ENCODE measurements at regions not wholly inside any gene's neighbourhood (a gene's known extent, or its start where the extent isn't known, plus 50 kb on each side); places are given as distances from the start of the nearest gene placed in this dataset.
A peak's percentile ranks its signal among the peaks of the same experiment; 100 is the strongest.

DNA sequence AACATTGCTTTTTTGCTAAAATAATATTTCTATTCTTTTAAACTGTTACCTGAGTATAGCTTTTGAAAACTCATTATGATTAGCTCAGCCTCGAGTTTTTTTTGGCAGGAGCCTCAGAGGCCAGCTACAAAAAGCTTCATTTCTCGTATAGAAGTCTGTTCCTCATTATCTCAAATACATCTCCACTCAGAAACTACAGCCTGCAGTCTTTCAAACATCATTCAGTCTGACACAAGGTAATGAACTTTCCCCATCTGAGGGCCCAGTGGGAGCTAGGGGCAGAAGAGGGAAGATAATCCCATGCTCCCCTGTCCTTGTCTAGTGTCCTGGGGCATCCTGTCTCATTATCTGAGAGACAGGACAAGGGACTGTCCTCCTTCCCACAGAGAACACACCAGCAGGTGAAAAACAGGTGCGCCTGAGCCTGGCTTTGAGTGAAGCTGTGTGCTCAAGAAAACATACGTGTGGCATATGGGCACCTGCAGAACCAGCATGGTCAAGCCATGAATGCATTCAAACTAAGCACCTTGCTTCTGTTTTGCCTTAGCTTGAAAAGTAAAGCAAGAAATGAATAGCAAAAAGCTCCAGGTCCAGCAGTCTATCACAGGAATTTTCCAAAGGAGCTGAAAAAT lies 247.5 kb downstream of the MREG start:
- DNase-seq = no peak

DNA sequence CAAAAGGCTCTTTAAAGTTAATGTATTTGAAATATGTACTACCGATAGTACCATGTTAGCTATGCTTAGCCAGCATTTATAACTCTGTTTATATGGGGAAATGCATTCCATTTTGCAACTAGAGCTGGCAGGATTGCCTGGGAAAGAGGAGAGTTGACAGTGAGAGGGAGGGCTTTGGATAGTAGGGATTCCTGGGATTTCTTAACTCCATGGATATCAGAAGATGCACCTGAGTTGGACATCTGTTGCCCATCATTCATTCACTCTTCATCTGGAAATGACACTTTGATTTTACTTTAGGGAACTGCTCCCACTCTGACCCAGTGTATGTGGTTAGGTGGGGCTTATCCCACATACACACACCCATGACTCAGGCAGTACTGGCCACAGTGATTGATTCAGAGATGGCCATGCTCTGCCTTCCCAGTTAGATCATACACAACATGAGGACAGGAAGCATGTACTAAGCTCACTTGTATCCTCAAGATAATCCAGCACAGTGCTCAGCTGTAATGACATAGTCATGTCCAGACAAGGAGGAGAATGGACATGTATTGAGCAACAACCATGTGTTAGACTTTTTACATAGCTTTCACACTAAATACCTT lies 248.8 kb downstream of the MREG start:
- DNase-seq = no peak

DNA sequence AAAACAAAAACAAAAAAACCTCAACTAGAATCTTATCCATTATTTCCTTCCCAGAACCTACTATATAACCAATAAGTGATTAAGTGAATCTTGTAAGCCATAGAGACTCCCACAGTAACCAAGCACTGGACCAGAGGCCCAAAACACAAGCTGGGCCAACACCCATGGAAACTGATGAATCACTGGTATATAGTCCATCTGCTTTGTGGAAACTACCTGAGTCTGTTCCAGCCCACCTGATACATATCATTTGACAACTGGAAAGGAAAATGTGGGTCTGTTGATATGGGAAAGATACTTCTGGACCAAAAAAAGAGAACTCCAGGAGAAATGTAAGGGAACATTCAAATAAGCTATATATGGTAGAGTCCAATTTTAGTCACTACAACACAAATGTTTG lies 252.8 kb downstream of the MREG start:
- DNase-seq = no peak

DNA sequence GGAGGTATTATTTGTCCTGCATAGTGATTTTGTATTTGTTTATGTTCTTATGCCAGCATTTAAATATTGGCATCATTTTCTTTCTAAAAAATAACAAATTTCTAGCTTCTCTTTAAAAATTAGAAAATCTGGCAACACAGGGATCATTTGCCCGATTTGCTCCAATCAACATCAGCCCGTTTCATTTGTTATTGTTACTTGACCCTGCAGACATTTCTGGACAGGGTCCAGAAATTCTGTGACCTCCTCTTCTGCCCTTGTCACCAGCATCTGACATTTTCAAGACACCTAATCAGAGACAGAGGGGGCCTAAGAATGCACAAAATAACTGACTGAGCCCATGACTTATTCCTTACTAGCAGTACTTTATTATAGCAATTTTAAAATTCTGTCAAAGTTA lies 253.3 kb downstream of the MREG start:
- no peak for DNase-seq

DNA sequence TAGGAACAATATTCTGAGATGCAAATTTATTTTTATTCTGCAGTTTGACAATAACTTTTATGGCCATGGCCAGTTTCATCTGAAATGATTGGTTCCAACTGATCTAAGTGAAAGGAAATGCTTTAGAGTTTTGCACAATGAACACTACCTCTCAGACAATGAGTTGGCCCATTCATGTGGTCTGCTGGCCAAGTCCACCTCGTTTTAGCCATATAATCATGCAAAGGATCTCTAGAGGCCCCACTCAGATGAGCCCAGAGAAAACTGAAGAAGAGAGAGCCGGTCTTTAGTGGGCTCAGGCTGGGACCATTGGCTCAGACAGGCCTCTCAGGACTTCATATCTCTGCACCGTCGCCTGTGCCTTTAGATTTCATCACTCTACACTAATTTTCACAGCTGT lies 254.7 kb downstream of the MREG start:
- no peak for DNase-seq

DNA sequence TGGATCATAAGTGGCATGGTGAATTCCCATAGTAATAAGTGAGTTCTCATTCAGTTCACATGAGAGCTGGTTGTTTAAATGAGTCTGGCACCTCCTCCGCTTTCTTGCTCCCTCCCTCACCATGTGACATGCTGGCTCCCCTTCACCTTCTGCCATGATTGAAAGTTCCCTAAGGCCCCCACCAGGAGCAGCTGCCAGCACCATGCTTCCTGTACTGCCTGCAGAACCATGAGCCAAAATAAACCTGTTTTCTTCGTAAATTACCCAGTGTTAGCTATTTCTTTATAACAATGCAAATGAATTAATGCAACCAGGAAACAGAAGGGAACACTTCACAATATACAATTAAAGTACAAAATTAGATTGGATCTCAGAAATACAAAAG lies 257.0 kb downstream of the MREG start:
- DNase-seq = no peak

DNA sequence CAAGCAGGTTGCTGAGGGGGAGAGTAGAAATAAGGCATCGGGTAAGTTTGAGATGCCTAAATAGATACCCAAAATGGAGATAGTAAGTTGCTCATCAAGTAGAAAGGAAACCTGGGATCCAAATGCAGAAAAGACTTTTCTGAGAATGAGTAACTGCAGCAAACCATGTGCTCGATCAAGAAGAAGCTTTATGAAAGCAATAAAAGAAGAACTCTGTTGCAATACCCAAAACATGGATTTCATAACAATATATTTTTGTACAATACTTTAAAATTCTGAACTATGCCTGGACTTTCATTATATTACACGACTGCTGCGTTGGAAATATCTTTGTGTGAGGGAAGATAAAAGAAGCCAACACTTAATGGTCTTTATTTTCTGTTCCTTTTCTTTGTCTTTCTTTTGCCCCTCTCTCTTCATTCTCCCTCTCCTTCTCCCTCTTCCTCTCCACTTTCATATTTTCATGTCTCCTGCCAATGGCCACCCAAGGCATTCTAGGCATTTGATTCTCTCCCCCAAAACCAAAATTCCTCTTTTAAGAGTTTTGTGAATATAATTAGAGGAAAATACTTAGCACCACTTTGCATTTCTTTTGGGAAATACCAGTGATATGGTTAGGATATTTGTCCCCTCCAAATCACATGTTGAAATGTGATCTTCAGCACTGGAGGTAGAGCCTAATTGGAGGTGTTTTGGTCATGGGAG lies 257.6 kb downstream of the MREG start:
- DNase-seq = no peak

DNA sequence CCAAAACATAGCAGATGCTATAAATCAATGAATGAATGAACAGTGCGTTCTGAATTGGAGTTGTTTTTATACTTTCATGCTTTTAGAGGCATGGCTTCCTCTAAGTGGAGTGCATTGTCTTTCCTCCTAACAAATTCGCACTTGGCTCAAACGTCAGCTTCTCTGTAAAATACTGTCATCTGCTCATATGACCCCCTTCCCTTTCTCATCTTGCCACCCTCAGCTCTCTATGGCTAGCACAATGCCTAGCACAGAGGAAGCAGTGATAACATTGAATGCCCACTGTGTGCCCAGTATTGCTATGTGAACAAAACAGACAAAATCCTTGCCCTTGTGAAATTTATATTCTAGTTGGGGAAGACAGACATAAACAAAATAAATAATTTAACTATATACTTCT lies 258.8 kb downstream of the MREG start:
- DNase-seq = no peak

DNA sequence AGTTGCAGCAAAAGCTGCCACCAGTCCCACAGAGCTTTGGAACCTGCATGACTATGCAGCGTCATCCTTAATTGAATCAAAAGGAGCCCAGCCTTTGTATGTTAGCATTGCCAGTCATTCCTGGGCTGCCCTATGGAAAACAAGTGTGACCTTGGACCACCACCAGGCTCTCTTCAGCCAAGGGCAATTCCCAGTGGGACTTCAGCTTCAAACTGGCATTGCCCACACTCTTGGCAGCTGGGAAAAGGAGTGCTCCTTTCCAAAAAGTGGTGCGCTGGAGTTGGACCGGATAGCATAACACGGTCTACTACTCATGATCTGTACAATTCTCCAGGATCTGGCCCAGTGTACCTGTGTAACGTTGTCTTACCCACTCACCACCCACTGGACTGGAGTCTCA lies 259.5 kb downstream of the MREG start:
- DNase-seq = no peak

DNA sequence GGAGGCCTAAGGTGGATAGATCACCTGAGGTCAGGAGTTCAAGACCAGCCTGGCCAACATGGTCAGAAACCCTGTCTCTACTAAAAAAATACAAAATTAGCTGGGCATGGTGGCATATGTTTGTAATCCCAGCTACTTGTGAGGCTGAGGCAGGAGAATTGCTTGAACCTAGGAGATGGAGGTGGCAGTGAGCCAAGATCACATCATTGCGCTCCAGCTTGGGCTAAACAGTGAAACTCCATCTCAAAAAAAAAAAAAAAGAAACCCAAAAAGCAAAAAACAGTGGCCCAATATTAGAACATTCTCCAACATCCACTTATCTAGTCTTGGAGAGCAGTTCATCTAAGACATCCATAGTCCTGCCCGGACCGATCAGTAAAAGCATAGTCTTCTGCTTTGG lies 260.4 kb downstream of the MREG start:
- DNase-seq = no peak

DNA sequence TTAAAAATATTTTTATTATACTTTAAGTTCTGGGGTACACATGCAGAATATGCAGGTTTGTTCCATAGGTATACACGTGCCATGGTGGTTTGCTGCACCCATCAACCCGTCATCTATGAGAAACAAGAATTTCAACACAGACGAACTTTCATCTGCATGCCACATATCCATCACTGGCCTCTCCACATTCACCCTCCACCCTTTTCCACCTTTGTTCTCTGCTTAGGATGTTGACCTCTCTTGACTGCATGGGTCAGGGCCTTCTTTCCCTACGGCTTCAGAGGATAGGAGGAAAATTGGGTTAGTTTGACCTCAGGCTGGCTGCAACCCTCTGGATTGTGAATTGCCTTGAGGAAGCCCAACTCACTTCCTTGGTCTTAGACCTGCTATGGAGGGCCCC lies 260.9 kb downstream of the MREG start:
- DNase-seq = no peak

DNA sequence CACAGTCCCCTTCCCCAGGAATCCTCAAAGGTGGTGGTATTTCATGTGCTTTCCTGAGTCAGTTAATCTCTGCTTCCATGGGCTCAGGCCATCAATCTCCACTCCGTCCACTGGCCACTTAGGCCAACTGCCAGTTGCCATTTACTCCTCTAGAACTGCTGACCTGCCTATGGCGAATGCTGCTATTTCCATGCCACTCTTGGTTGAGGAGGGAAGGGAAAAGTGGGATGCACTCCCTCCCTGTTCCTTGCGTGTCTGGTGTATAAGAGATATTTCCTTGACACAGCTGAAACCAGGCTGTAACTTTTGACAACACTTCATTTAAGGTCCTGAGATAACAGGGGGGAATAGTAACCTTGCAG lies 261.5 kb downstream of the MREG start:
- no peak for DNase-seq

DNA sequence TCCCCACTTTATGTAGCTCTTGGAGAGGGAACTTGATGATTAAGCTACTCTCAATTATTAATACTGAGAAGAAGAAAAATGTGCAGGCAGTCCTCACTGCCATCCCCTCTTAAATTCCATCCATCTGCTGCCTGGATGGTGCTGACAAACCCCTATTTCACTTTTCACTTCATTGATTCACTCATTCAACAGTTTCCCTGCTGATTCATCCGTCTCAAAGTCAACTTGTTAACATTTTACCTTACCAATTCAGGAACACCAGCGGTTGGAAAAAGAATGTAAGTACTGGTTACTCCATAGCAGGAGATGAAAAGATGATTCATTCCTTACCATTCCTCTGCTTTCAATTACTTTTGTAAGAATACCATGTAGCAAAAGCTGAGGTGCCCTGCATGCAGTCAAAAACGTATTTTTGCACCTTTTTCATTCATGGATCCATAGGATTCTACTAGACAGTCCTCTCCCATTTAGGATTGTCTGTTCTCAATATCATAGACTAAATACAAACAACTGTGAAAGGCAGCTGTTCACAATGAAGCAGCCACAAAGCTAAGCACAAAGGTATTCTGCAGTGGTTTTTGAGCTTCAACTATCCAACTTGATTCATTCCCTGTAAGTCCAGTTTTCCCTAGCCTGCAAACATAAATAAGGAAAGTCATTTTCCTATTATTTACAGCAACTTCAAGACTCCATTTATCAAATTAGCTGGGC lies 262.0 kb downstream of the MREG start:
- no peak for DNase-seq

DNA sequence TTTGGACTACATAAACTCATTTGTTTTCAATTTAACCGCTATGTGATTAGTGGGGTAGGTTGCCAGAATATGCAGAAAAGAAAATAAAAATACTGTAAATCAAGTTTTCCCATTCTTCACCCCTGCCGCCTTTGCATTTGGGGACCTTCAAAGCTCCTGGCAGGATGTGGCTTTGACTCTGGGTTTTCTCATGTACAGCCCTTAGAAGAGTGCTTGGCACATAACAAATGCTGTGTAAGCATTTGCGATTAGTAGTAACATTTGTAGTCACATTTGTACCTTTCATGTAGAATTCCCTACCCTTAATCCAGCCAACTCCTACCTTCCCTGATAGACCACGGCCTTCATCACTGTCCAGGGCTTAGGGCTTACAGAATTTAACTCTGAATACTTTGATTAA lies 262.6 kb downstream of the MREG start:
- no peak for DNase-seq

DNA sequence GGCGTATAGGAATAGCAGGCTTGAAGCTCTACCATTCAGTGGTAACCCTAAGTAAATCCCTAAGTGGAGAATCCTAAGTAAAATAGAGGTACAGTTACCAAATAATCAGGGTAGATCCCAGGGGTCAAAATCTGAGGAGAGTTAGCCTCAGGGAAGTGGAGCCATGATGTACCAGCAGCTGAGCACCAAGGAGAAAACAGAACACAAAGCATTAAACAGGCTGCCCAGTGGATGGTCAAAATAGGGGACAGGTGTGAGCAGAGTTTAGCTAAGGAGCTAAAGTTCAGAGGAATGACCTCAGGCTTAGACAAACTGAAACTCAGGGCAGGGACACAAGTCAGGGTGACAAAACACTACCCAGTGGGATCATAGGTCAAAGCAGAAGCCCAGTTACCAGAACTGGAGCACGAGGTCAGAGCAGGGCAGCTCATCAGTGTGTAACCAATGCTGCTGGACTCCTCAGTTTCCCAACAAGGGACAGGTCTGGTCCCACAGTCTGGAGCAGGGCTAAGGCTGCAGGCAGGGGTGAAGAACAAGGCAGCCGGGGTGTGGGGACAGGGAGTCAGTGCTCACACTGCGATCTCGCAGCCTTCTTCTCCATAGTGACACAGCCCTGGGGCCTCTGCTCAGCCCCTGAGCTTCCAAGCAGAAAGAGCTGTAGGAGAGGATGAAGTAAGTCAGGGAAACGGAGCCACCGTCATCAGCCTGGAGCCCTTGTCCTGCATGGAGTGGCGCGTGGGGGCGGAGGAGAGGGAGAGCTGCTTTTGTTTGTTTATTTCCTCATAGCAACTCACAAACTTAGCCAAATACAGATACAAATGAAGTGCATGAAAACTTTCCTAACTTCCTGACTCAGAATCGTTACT lies 264.0 kb downstream of the MREG start:
- DNase-seq = peak in 1 of 2 donors; percentile 11

DNA sequence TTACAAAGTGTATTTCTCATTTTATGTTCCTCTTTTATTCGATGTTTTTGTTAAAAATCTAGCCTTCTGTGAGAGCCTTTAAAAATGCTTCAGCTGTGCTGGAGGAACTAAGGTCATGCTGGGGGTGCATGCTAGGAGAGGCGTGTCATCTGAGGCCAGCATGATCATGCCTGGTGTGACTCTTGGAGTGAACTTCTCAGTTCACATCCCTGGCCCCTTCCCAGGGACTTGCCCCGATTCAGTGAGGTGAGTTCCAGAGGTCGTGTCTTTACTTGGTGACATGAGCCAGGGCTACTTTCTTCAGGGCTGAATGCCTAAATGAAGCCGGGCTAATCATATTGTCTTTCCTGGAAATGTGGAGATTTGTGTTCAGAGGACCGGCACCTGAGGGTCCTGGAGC lies 264.9 kb downstream of the MREG start:
- DNase-seq = no peak

DNA sequence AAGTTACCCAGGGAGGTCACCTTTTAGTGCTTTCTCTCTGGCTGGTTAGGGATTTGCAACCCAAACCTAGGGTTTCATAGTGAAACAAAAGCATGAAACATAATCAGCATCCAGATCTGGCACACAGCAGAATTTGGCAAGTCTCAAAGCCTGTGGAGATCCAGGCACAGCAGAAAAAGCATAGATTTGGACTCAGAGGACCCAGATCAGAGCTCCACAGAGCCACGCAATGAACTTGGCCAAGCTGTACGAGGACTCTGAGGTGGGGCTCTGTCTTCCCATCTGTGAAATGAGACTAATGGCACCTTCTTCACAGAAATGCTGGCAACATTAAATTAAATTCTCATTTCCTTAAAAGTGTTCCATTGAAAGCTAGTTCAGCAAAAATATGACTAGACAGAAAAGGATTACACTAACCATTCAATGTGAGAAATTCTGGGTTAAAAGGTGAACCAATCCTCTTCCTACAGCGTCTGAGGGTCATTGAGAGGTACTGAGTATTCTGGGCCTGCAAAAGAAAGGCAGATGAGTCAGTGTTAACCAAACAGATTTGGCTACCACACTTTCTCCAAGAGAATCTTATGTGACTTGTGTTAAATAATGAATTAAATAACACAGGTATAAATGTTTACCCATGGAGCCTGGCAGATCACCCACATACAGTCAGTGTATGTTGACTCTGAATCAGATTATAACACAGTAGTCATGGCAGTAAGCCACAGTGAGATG lies 266.3 kb downstream of the MREG start:
- no peak for DNase-seq

DNA sequence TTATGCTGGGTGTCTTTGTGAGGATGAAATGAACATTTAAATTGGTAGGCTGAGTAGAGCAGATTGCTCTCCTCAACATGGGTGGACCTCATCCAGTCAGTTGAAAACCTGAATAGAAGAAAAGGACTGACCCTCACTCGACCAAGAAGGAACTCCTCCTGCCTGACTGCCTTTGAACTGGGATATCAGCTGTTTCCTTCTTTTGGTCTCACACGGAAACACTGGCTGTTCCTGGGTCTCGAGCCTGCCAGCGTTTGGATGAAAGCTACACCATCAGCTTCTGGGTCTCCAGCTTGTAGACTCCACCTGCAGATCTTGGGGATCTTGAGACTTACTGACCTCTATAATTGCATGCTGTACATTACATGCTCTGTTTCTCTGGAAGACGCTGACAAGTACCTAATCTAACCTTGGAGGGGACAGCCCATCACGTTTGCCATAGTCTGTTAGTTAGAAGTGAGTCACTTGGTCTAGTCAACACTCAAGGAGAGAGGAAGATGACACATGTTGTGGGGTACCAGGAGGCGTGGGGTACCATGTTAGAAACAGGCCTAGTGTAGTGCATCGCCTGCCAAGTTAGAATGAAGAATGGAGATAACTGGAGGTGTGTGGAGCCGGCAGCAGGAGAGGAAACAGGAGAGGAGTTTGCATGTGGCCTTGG lies 267.0 kb downstream of the MREG start:
- no peak for DNase-seq

DNA sequence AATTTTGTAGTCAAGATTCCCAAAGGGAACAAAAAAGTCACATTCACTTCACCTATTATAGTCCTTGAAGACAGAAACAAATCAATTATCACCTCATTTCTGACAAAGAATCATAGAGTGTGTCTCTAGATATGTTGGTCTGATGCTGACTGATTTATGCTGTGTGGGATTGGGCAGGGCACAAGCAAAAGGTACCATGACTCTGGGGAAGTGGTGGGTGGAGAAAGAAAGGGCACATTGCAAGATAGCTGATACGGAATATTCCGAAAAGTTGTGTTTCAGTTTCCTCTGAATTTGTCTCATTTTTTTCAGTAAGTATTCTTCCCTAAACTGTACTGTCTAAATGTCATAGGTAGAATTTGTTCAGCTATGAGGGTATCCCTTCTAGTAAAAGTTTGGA lies 268.0 kb downstream of the MREG start:
- no peak for DNase-seq

DNA sequence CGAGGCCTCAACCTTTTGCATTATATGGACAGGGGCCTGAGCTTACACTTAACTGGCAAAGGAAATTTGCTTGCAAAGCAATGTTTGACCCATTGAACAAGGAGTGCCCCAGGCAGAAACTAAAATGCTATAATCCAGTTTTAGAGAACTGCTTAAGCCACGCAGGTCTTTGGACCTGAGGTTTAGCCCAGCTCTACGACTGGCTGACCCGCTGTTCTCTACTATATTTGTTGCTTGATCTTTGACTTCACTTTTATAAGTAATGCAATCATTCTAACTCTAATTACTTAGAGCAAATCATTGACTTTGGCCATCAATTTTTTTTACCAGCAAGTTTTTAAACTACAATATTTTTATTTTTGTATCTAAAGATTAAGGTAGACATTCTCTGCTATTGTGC lies 268.8 kb downstream of the MREG start:
- DNase-seq = no peak

DNA sequence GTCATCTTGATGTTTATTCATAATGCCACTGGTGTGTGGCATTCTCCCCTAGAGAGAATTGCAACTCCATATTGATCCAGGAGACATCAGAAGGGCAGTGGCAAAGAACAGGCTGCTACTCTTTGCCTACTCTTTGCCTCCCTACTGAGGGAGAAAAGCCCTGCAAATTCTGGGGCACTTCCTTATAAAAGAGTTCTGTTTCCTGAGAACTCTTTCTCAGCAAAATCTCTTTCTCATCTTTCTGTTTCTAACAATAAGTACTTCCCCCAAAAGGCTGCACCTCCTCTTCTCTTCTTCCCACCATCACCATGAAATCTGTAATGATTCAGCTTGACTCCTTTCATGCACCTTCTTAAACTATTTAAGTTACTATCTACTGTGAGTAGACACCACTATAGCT lies 270.3 kb downstream of the MREG start:
- no peak for DNase-seq

DNA sequence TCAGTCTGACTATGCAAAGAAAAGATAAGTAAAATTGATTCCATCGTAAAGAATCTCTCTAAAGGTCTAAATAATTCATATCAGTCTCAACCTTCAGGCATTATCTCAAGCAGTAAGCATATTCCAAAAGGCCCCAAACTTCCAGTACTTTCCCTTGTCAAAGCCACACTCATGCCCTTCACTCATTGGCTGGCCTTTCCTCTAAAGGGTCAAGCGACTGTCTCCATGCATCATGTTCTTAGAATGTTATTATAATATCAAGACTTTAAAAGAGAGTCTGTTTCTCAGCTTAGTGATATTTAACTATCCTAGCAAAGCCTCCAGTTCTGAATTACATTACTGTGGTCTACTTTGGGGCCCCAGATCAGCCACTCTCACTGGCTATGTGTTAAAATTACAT lies 271.3 kb downstream of the MREG start:
- DNase-seq = no peak

Data from bone marrow (tissue), 2 donors.